Astrocyte of the spinal cord (primary cell): ENCODE measurements at regions not wholly inside any gene's neighbourhood (a gene's known extent, or its start where the extent isn't known, plus 50 kb on each side); places are given as distances from the start of the nearest gene placed in this dataset.

Experiments
- DNase-seq: peaks from one replicate; pipeline ENCODE4 v3.0.0; 2011; ENCODE audit warnings: low read depth, low spot score
- H3K4me3 ChIP-seq: 2 replicates; pipeline ENCODE4 v1.5.1; 2011; ENCODE audit warnings: low read depth, mild to moderate bottlenecking, low read length, moderate library complexity
- CTCF ChIP-seq: IDR thresholded peaks from 2 replicates; pipeline ENCODE4 v1.5.1; 2012; ENCODE audit warnings: low read depth, mild to moderate bottlenecking, low read length, inconsistent platforms
- in situ Hi-C: cut with HindIII; loops from 2 replicates; pipeline ENCODE4 v1.10.0; 2017; ENCODE audit warnings: low sequenced_read_pairs

- in situ Hi-C loops = no loop called here
- TF ChIP-seq CTCF = no peak
- H3K4me3 ChIP-seq = no peak overlapping the region
- DNase-seq = no peak
Observed at GRCh38 chr20:24897974-24898373, 51.1 kb upstream of the CST7 start.

- TF ChIP-seq CTCF = no peak
- in situ Hi-C loops = no loop called here
- no peak overlapping the region for H3K4me3 ChIP-seq
- DNase-seq = no peak
Observed at GRCh38 chr20:24899153-24899552, 49.9 kb upstream of the CST7 start.
